Thoracic aorta (tissue), 2 donors: ENCODE measurements at regions not wholly inside any gene's neighbourhood (a gene's known extent, or its start where the extent isn't known, plus 50 kb on each side); places are given as distances from the start of the nearest gene placed in this dataset.

Experiments used
- ATAC-seq: fragments of 150-250 bp; one replicate; pipeline ENCODE4 v1.8.0; 2017; ENCODE audit warnings: low read depth; ENCODE audit not compliant: insufficient number of reproducible peaks, low FRiP score
- DNase-seq: peaks from one replicate; pipeline ENCODE4 v3.0.0-alpha.2; 2020; ENCODE audit warnings: low spot score
- H3K27ac ChIP-seq, 2 donors: fragments of 200-600 bp; sonication (generic); 1 replicate in 1 of 2; 2 replicates in 1 of 2; pipeline ENCODE4 v1.5.1; 2016; ENCODE audit warnings: mild to moderate bottlenecking in 2 of 2, moderate library complexity in 2 of 2
- H3K27me3 ChIP-seq: fragments of 200-600 bp; sonication (generic); replicated peaks from 2 replicates; pipeline ENCODE4 v1.6.0; 2016; ENCODE audit warnings: mild to moderate bottlenecking; ENCODE audit not compliant: insufficient read depth
- H3K36me3 ChIP-seq: fragments of 200-600 bp; sonication (generic); one replicate; pipeline ENCODE4 v1.5.1; 2016
- H3K4me1 ChIP-seq, 2 donors: fragments of 200-600 bp; sonication (generic); 1 replicate in 1 of 2; 2 replicates in 1 of 2; pipeline versions ENCODE4 v1.5.1 to v1.6.0; 2016; ENCODE audit warnings: low read depth in 2 of 2, mild to moderate bottlenecking in 1 of 2; ENCODE audit not compliant: control insufficient read depth in 1 of 2
- H3K4me3 ChIP-seq: fragments of 200-600 bp; sonication (generic); 2 replicates; pipeline ENCODE4 v1.5.1; 2016; ENCODE audit warnings: mild to moderate bottlenecking
- H3K9me3 ChIP-seq: fragments of 200-600 bp; sonication (generic); 2 replicates; pipeline ENCODE4 v1.5.1; 2016
- TF ChIP-seq, protein P1 (sequence below): fragments of 200-600 bp; sonication (generic); IDR thresholded peaks from one replicate; pipeline ENCODE4 v1.5.1; 2019; ENCODE audit warnings: antibody characterized with exemption

GRCh38 chr2:134195341-134195740 is 58.5 kb upstream of the MGAT5 start:
- no peak overlapping the region for H3K4me3 ChIP-seq
- TF ChIP-seq, protein P1, sequence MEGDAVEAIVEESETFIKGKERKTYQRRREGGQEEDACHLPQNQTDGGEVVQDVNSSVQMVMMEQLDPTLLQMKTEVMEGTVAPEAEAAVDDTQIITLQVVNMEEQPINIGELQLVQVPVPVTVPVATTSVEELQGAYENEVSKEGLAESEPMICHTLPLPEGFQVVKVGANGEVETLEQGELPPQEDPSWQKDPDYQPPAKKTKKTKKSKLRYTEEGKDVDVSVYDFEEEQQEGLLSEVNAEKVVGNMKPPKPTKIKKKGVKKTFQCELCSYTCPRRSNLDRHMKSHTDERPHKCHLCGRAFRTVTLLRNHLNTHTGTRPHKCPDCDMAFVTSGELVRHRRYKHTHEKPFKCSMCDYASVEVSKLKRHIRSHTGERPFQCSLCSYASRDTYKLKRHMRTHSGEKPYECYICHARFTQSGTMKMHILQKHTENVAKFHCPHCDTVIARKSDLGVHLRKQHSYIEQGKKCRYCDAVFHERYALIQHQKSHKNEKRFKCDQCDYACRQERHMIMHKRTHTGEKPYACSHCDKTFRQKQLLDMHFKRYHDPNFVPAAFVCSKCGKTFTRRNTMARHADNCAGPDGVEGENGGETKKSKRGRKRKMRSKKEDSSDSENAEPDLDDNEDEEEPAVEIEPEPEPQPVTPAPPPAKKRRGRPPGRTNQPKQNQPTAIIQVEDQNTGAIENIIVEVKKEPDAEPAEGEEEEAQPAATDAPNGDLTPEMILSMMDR, result no peak
- no peak overlapping the region for H3K27ac ChIP-seq
- DNase-seq (no peak), ATAC-seq (no peak)
- no peaks in the 10 kb centered on the region for H3K9me3 ChIP-seq
- peaks cover 31 to 53% of the 10 kb centered on the region in 2 donors for H3K4me1 ChIP-seq
- no peaks in the 10 kb centered on the region for H3K36me3 ChIP-seq
- H3K27me3 ChIP-seq, result no peaks in the 10 kb centered on the region

GRCh38 chr2:134197445-134197844 is 56.4 kb upstream of the MGAT5 start:
- TF ChIP-seq, protein P1, result no peak
- ATAC-seq (no peak), DNase-seq (no peak)
- H3K4me1 ChIP-seq, result peaks cover 21 to 38% of the 10 kb centered on the region in 2 donors
- H3K9me3 ChIP-seq, result no peaks in the 10 kb centered on the region
- no peaks in the 10 kb centered on the region for H3K27me3 ChIP-seq
- H3K27ac ChIP-seq, result no peak overlapping the region
- no peak overlapping the region for H3K4me3 ChIP-seq
- no peaks in the 10 kb centered on the region for H3K36me3 ChIP-seq

DNA sequence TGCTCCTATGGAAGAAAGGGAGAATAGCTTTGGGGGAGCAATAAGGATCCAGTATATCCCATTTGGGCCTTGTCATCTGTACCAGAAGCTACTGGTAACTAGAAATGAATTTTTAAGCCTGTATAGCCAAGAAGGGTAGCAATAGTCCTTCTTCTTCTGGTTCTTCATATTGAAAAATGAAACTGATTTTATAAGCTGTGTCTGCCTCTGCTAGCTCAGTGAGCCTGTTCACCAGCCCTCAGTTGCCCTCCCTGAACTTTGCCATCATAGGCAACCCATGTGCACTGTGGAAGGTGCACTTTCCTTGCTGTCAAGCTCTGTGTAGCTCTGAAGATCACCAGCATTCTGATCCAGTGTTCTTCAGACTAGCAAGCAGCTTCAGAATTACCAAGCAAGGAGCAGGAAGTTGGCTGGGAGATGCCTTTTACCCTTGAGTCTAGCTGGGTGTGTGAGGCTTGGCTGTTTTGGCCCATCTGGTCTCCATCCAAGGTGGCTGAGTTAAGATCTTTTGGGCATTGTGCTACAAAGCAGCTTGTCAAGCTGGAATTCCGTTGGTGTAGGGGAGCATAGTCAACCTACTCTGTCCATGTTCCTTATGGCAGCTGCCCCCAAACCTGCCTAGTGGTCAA is 55.8 kb upstream of the MGAT5 start:
- DNase-seq, result no peak
- H3K4me1 ChIP-seq, result peaks cover 20 to 37% of the 10 kb centered on the region in 2 donors
- H3K9me3 ChIP-seq, result no peaks in the 10 kb centered on the region
- H3K36me3 ChIP-seq, result no peaks in the 10 kb centered on the region
- TF ChIP-seq, protein P1, result no peak
- no peak overlapping the region for H3K4me3 ChIP-seq
- no peak for ATAC-seq
- H3K27me3 ChIP-seq, result no peaks in the 10 kb centered on the region
- H3K27ac ChIP-seq, result no peak overlapping the region

DNA sequence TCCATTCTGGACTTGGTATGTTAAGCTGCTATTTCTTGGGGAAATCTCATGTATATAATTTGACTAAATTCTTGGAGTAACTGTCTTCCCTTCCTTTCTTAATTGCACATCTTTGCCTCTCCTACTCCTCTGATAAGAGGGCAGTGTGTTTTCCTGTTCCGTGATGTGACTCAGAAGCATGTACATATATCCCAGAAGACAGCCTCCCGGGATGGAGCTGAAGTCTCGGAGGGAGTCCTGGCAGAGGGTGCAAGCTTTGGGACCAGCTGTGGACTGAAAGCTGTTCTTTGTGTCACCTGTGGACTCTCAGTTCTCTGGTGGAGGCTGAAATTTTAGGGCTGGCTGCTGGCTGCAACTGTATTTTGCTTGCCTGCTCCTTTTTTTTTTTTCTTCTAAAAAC is 54.7 kb upstream of the MGAT5 start:
- no peak for ATAC-seq
- DNase-seq, result no peak
- Histone ChIP-seq H3K4me3 (no peak overlapping the region), H3K27ac (no peak overlapping the region), H3K9me3 (no peaks in the 10 kb centered on the region), H3K4me1 (peaks cover 12 to 27% of the 10 kb centered on the region in 2 donors), H3K27me3 (no peaks in the 10 kb centered on the region), H3K36me3 (no peaks in the 10 kb centered on the region)
- TF ChIP-seq, protein P1, result no peak

GRCh38 chr2:134200036-134200618 is 53.7 kb upstream of the MGAT5 start:
- DNase-seq, result no peak
- Histone ChIP-seq H3K9me3 (no peaks in the 10 kb centered on the region), H3K4me3 (no peak overlapping the region), H3K27ac (no peak overlapping the region), H3K27me3 (no peaks in the 10 kb centered on the region), H3K36me3 (no peaks in the 10 kb centered on the region), H3K4me1 (peaks cover 12 to 23% of the 10 kb centered on the region in 2 donors)
- TF ChIP-seq, protein P1, result no peak
- no peak for ATAC-seq
